Neural cell (in vitro differentiated cells): ENCODE measurements at regions not wholly inside any gene's neighbourhood (a gene's known extent, or its start where the extent isn't known, plus 50 kb on each side); places are given as distances from the start of the nearest gene placed in this dataset.
A peak's percentile ranks its signal among the peaks of the same experiment; 100 is the strongest.

Source experiments
- H2AFZ ChIP-seq: fragments of 200-600, 300-800 bp; sonication (generic), shearing (Covaris generic); 2 replicates; pipeline ENCODE4 v1.6.0; 2014; ENCODE audit warnings: low read depth, mild to moderate bottlenecking, antibody characterized with exemption, low read length, moderate library complexity
- H3F3A ChIP-seq: fragments of 200-600 bp; shearing (Covaris generic); 2 replicates; pipeline ENCODE4 v1.6.1; 2016; ENCODE audit warnings: mild to moderate bottlenecking, moderate library complexity, mixed read lengths, antibody characterized with exemption, low read length; ENCODE audit not compliant: insufficient read depth, poor library complexity, severe bottlenecking
- H3K27ac ChIP-seq: fragments of 200-600, 300-800 bp; sonication (generic), shearing (Covaris generic); 2 replicates; pipeline ENCODE4 v1.5.1; 2014; ENCODE audit warnings: mild to moderate bottlenecking, low read length, moderate library complexity
- H3K27me3 ChIP-seq: fragments of 300-800, 200-600 bp; sonication (generic), shearing (Covaris generic); 2 replicates; pipeline ENCODE4 v1.6.0; 2014; ENCODE audit warnings: mild to moderate bottlenecking, low read depth, low read length, moderate library complexity; ENCODE audit not compliant: insufficient read depth
- H3K36me3 ChIP-seq: fragments of 300-800, 200-600 bp; sonication (generic), shearing (Covaris generic); 2 replicates; pipeline ENCODE4 v1.5.1; 2014; ENCODE audit warnings: mild to moderate bottlenecking, antibody characterized with exemption, low read length, moderate library complexity; ENCODE audit not compliant: insufficient read depth
- H3K4me2 ChIP-seq: fragments of 300-800, 200-600 bp; sonication (generic), shearing (Covaris generic); 2 replicates; pipeline ENCODE4 v1.6.0; 2014; ENCODE audit warnings: mild to moderate bottlenecking, low read length
- H3K4me3 ChIP-seq: fragments of 300-800, 200-600 bp; sonication (generic), shearing (Covaris generic); 2 replicates; pipeline ENCODE4 v1.5.1; 2014; ENCODE audit warnings: mild to moderate bottlenecking, low read length, moderate library complexity
- H3K79me2 ChIP-seq: fragments of 200-600 bp; shearing (Covaris generic); replicated peaks from 2 replicates; pipeline ENCODE4 v1.6.0; 2014; ENCODE audit warnings: mild to moderate bottlenecking, low read length, moderate library complexity; ENCODE audit not compliant: insufficient read depth
- H3K9ac ChIP-seq: fragments of 300-800, 200-600 bp; sonication (generic), shearing (Covaris generic); 2 replicates; pipeline ENCODE4 v1.6.1; 2016; ENCODE audit warnings: mild to moderate bottlenecking, low read length, mixed read lengths
- H3K9me2 ChIP-seq: fragments of 200-600 bp; shearing (Covaris generic); 2 replicates; pipeline ENCODE4 v1.6.1; 2016; ENCODE audit warnings: mild to moderate bottlenecking, low read length, mixed read lengths; ENCODE audit not compliant: insufficient read depth
- H3K9me3 ChIP-seq: fragments of 200-600, 300-800 bp; sonication (generic), shearing (Covaris generic); 2 replicates; pipeline ENCODE4 v1.6.1; 2016; ENCODE audit warnings: mild to moderate bottlenecking, mixed run types, low read length, moderate library complexity, mixed read lengths
- H4K20me1 ChIP-seq: fragments of 200-600 bp; shearing (Covaris generic); 2 replicates; pipeline ENCODE4 v1.6.1; 2016; ENCODE audit warnings: mild to moderate bottlenecking, mixed run types; ENCODE audit not compliant: insufficient read depth
- EP300 ChIP-seq: fragments of 450-650 bp; conservative IDR thresholded peaks from 2 replicates; pipeline ENCODE4 v1.6.1; 2014; ENCODE audit warnings: antibody characterized with exemption, mild to moderate bottlenecking, moderate library complexity; ENCODE audit not compliant: poor library complexity, severe bottlenecking
- EZH2 ChIP-seq: fragments of 200-600, 300-800 bp; shearing (Covaris generic), sonication (generic); IDR thresholded peaks from 2 replicates; pipeline ENCODE4 v1.6.1; 2014; ENCODE audit warnings: antibody characterized with exemption, low read length, borderline replicate concordance, mild to moderate bottlenecking; ENCODE audit not compliant: insufficient read depth, poor library complexity, severe bottlenecking
- MXI1 ChIP-seq: fragments of 450-650 bp; conservative IDR thresholded peaks from 2 replicates; pipeline ENCODE4 v1.6.1; 2014; ENCODE audit warnings: antibody characterized with exemption, mild to moderate bottlenecking; ENCODE audit not compliant: poor library complexity, severe bottlenecking
- POLR2AphosphoS5 ChIP-seq: IDR thresholded peaks from 2 replicates; pipeline ENCODE4 v1.6.1; 2012
- RAD21 ChIP-seq: fragments of 450-650 bp; conservative IDR thresholded peaks from 2 replicates; pipeline ENCODE4 v1.6.1; 2014; ENCODE audit warnings: antibody characterized with exemption, mild to moderate bottlenecking, moderate library complexity
- SMC3 ChIP-seq: fragments of 450-650 bp; conservative IDR thresholded peaks from 2 replicates; pipeline ENCODE4 v1.6.1; 2014; ENCODE audit warnings: antibody characterized with exemption, mild to moderate bottlenecking, moderate library complexity; ENCODE audit not compliant: poor library complexity
- TAF1 ChIP-seq: IDR thresholded peaks from 2 replicates; pipeline ENCODE4 v1.6.1; 2012; ENCODE audit warnings: low read depth
- TF ChIP-seq, protein P1 (sequence below): IDR thresholded peaks from 2 replicates; pipeline ENCODE4 v1.6.1; 2012; ENCODE audit warnings: borderline replicate concordance
- TF ChIP-seq, protein P2 (sequence below): fragments of 450-650 bp; IDR thresholded peaks from 2 replicates; pipeline ENCODE4 v1.5.1; 2014; ENCODE audit warnings: antibody characterized with exemption, mild to moderate bottlenecking, moderate library complexity; ENCODE audit not compliant: poor library complexity, severe bottlenecking

DNA sequence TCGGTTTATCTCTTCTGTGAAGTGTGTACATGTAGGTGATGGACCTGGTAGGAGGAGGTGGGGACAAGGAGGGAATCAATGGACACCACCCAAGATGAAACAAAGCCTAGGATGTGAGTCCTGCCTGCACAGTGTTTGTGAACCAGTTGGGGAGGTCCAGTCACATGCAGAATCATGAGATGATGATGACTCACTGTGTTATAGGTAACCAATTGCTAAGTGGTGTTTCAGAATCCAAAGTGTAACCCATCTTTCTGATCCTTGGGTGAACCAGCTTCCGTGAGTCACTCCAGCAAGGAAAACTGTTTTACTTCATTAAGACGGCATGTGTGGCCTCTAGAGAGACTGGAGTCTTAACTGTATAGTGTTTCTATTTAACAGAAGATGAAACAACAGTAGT, 57.9 kb upstream of the HPF1 start:
- H3K4me3 ChIP-seq: no peak overlapping the region
- no peaks in the 10 kb centered on the region for H3K9me3 ChIP-seq
- no peak overlapping the region for H3K27ac ChIP-seq
- H3K9ac ChIP-seq: no peak overlapping the region
- H3K4me2 ChIP-seq: no peak overlapping the region
- TF ChIP-seq, protein P1, sequence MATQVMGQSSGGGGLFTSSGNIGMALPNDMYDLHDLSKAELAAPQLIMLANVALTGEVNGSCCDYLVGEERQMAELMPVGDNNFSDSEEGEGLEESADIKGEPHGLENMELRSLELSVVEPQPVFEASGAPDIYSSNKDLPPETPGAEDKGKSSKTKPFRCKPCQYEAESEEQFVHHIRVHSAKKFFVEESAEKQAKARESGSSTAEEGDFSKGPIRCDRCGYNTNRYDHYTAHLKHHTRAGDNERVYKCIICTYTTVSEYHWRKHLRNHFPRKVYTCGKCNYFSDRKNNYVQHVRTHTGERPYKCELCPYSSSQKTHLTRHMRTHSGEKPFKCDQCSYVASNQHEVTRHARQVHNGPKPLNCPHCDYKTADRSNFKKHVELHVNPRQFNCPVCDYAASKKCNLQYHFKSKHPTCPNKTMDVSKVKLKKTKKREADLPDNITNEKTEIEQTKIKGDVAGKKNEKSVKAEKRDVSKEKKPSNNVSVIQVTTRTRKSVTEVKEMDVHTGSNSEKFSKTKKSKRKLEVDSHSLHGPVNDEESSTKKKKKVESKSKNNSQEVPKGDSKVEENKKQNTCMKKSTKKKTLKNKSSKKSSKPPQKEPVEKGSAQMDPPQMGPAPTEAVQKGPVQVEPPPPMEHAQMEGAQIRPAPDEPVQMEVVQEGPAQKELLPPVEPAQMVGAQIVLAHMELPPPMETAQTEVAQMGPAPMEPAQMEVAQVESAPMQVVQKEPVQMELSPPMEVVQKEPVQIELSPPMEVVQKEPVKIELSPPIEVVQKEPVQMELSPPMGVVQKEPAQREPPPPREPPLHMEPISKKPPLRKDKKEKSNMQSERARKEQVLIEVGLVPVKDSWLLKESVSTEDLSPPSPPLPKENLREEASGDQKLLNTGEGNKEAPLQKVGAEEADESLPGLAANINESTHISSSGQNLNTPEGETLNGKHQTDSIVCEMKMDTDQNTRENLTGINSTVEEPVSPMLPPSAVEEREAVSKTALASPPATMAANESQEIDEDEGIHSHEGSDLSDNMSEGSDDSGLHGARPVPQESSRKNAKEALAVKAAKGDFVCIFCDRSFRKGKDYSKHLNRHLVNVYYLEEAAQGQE: no peak
- TF ChIP-seq EP300: no peak
- TF ChIP-seq RAD21: no peak
- no peak for TF ChIP-seq EZH2
- TF ChIP-seq SMC3: no peak
- TF ChIP-seq MXI1: no peak
- TF ChIP-seq POLR2AphosphoS5: no peak
- TF ChIP-seq TAF1: no peak
- TF ChIP-seq, protein P2, sequence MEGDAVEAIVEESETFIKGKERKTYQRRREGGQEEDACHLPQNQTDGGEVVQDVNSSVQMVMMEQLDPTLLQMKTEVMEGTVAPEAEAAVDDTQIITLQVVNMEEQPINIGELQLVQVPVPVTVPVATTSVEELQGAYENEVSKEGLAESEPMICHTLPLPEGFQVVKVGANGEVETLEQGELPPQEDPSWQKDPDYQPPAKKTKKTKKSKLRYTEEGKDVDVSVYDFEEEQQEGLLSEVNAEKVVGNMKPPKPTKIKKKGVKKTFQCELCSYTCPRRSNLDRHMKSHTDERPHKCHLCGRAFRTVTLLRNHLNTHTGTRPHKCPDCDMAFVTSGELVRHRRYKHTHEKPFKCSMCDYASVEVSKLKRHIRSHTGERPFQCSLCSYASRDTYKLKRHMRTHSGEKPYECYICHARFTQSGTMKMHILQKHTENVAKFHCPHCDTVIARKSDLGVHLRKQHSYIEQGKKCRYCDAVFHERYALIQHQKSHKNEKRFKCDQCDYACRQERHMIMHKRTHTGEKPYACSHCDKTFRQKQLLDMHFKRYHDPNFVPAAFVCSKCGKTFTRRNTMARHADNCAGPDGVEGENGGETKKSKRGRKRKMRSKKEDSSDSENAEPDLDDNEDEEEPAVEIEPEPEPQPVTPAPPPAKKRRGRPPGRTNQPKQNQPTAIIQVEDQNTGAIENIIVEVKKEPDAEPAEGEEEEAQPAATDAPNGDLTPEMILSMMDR: no peak
- H3K27me3 ChIP-seq: no peaks in the 10 kb centered on the region
- H2AFZ ChIP-seq: no peak overlapping the region
- no peaks in the 10 kb centered on the region for H3K9me2 ChIP-seq
- H4K20me1 ChIP-seq: no peaks in the 10 kb centered on the region
- no peaks in the 10 kb centered on the region for H3F3A ChIP-seq
- no peaks in the 10 kb centered on the region for H3K36me3 ChIP-seq
- no peaks in the 10 kb centered on the region for H3K79me2 ChIP-seq

DNA sequence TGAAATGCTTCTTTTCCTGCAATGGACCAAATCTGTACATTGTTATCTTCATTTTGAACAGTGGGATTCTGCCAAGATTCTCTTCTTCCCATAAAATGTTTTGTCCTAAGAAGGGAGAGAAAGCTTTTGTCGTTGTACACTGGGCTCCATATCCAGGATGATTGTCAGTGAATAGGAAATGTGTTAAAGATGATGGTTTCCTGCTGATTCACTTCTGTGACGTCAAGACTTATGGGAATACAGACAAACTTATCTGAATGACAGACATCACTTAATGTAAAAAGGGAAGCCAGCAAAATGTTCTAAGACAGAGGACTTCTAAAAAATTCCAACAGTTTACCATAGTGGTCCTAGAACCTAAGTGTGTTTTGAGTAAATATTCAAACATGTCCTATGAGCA, 53.7 kb upstream of the HPF1 start:
- TF ChIP-seq, protein P1: no peak
- TF ChIP-seq EP300: peak; percentile 19
- Histone ChIP-seq H4K20me1 (no peaks in the 10 kb centered on the region), H3K79me2 (no peaks in the 10 kb centered on the region)

More for the DNA sequence above, 53.7 kb upstream of the HPF1 start:
- peak overlapping the region; percentile 65 for H3K27ac ChIP-seq
- H3K9me2 ChIP-seq: no peaks in the 10 kb centered on the region
- peak overlapping the region; percentile 12 for H3K4me2 ChIP-seq
- H3K27me3 ChIP-seq: no peaks in the 10 kb centered on the region
- H3F3A ChIP-seq: no peaks in the 10 kb centered on the region
- H3K4me3 ChIP-seq: no peak overlapping the region
- H3K9me3 ChIP-seq: no peaks in the 10 kb centered on the region
- no peaks in the 10 kb centered on the region for H3K36me3 ChIP-seq
- no peak overlapping the region for H3K9ac ChIP-seq
- no peak overlapping the region for H2AFZ ChIP-seq
